Breast epithelium (tissue), 4 donors: ENCODE measurements at regions not wholly inside any gene's neighbourhood (a gene's known extent, or its start where the extent isn't known, plus 50 kb on each side); places are given as distances from the start of the nearest gene placed in this dataset.

Experiments
- DNase-seq, 2 donors: peaks; one replicate each; pipeline ENCODE4 v3.0.0-alpha.2; 2019; ENCODE audit warnings: low spot score in 2 of 2
- H3K27ac ChIP-seq, 2 donors: fragments of 200-600 bp; sonication (generic) in 1 of 2; one replicate each; pipeline ENCODE4 v1.5.1; 2016 to 2019; ENCODE audit warnings: mild to moderate bottlenecking in 1 of 2
- H3K27me3 ChIP-seq, 2 donors: fragments of 200-600 bp; sonication (generic) in 1 of 2; one replicate each; pipeline versions ENCODE4 v1.5.1 to v1.6.0; 2017 to 2019; ENCODE audit warnings: control low read depth in 1 of 2, mild to moderate bottlenecking in 1 of 2
- H3K36me3 ChIP-seq: fragments of 200-600 bp; one replicate; pipeline ENCODE4 v1.5.1; 2019
- H3K4me1 ChIP-seq, 2 donors: fragments of 200-600 bp; sonication (generic); one replicate each; pipeline ENCODE4 v1.5.1; 2016 to 2019; ENCODE audit warnings: control low read depth in 1 of 2
- H3K4me3 ChIP-seq, 3 donors: fragments of 200-600 bp; sonication (generic); 1 replicate in 2 of 3; 2 replicates in 1 of 3; pipeline ENCODE4 v1.5.1; 2016 to 2019; ENCODE audit warnings: mild to moderate bottlenecking in 3 of 3, moderate library complexity in 2 of 3
- H3K9me3 ChIP-seq, 2 donors: fragments of 200-600 bp; sonication (generic) in 1 of 2; one replicate each; pipeline ENCODE4 v1.5.1; 2016 to 2019; ENCODE audit warnings: control low read depth in 1 of 2
- POLR2A ChIP-seq: fragments of 450-650 bp; IDR thresholded peaks from one replicate; pipeline ENCODE4 v1.6.1; 2016; ENCODE audit warnings: antibody characterized with exemption, mild to moderate bottlenecking, moderate library complexity
- POLR2AphosphoS5 ChIP-seq, 3 donors: sonication (generic); formaldehyde crosslinking; IDR thresholded peaks; one replicate each; pipeline ENCODE4 v1.6.1; 2017; ENCODE audit warnings: antibody characterized with exemption in 3 of 3
- intact Hi-C: fragments of 100-400 bp; cut with DNase I; formaldehyde crosslinking; loops from one replicate; pipeline ENCODE4 v1.15.1; 2023; ENCODE audit warnings: low total_unique reads
- TF ChIP-seq, protein P1 (sequence below), 3 donors: fragments of 450-650 bp; IDR thresholded peaks; one replicate each; pipeline ENCODE4 v1.5.1; 2016 to 2017; ENCODE audit warnings: antibody characterized with exemption in 3 of 3, mild to moderate bottlenecking in 3 of 3, moderate library complexity in 3 of 3

DNA sequence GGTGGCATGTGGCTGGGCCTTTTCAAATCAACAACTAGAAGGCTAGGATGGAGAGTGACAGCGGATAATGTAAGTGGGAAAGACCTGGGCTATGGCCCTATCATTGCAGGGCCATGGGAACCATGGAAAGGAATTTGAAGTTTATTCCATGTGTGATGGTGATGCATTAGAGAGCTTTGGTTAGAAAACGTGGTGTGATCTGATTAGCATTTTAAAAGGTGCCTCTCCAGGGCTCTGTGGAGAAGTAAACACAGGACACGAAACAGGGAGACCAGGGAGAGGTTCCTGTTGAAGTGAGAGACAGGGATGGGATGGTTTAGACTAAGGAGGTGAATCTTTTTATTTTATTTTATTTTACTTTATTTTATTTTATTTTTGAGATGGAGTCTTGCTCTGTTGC lies 749.5 kb downstream of the GATA3 start:
- H3K27ac ChIP-seq: no peak overlapping the region
- H3K27me3 ChIP-seq: no peaks in the 10 kb centered on the region
- no peak overlapping the region for H3K4me3 ChIP-seq
- no peak for DNase-seq
- TF ChIP-seq POLR2A: no peak
- TF ChIP-seq POLR2AphosphoS5 (IDR thresholded peaks at IDR 0.05): no peak
- TF ChIP-seq, protein P1, sequence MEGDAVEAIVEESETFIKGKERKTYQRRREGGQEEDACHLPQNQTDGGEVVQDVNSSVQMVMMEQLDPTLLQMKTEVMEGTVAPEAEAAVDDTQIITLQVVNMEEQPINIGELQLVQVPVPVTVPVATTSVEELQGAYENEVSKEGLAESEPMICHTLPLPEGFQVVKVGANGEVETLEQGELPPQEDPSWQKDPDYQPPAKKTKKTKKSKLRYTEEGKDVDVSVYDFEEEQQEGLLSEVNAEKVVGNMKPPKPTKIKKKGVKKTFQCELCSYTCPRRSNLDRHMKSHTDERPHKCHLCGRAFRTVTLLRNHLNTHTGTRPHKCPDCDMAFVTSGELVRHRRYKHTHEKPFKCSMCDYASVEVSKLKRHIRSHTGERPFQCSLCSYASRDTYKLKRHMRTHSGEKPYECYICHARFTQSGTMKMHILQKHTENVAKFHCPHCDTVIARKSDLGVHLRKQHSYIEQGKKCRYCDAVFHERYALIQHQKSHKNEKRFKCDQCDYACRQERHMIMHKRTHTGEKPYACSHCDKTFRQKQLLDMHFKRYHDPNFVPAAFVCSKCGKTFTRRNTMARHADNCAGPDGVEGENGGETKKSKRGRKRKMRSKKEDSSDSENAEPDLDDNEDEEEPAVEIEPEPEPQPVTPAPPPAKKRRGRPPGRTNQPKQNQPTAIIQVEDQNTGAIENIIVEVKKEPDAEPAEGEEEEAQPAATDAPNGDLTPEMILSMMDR (IDR thresholded peaks at IDR 0.05): no peak
- no peaks in the 10 kb centered on the region for H3K4me1 ChIP-seq
- no peaks in the 10 kb centered on the region for H3K9me3 ChIP-seq
- intact Hi-C loops: no loop called here
- no peaks in the 10 kb centered on the region for H3K36me3 ChIP-seq

DNA sequence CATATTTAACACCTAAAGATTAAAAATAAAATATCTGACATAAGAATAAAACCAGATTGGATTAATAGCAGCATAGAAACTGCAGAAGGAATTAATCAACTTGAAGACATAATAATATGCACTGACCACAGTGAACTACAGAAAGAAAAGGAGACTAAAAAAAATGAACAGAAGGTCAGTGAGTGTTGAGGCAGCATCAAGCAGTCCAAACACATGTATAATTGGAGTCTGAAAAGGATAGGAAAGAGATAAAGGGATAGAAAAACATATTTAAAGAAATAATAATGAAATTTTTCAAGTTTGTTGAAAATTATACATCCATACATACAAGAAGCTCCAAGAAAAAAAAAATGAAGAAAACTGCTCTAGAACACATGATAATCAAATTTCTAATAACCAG lies 756.2 kb downstream of the GATA3 start:
- Histone ChIP-seq H3K36me3 (no peaks in the 10 kb centered on the region), H3K4me3 (no peak overlapping the region), H3K9me3 (peaks cover 0 to 6% of the 10 kb centered on the region in 2 donors), H3K4me1 (no peaks in the 10 kb centered on the region), H3K27ac (no peak overlapping the region), H3K27me3 (no peaks in the 10 kb centered on the region)
- no peak for DNase-seq
- intact Hi-C loops: no loop called here
- TF ChIP-seq POLR2AphosphoS5 (IDR thresholded peaks at IDR 0.05): no peak
- TF ChIP-seq POLR2A: no peak
- TF ChIP-seq, protein P1 (IDR thresholded peaks at IDR 0.05): no peak

DNA sequence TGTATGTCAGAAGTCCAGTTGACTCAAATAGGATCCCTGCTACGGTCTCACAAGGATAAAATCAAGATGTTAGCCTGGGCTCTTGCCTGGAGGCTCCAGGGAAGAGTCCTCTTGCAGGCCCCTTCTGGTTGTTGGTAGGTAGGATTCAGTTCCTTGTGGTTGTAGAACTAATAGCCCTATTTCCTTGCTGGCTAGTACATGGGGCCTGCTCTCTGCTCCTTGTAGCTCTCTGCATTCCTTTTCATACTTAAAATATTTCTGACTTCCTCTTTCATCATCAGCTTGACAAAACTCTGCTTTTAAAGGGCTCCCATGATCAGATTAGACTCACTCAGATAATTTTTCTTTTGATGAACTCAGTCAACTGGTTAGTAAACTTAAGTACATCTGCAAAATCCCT lies 756.7 kb downstream of the GATA3 start:
- H3K4me3 ChIP-seq: no peak overlapping the region
- DNase-seq: no peak
- peaks cover 0 to 6% of the 10 kb centered on the region in 2 donors for H3K9me3 ChIP-seq
- no peak overlapping the region for H3K27ac ChIP-seq
- TF ChIP-seq POLR2A (no peak), POLR2AphosphoS5 (IDR thresholded peaks at IDR 0.05) (no peak)
- H3K36me3 ChIP-seq: no peaks in the 10 kb centered on the region
- intact Hi-C loops: no loop called here
- no peaks in the 10 kb centered on the region for H3K4me1 ChIP-seq
- no peaks in the 10 kb centered on the region for H3K27me3 ChIP-seq

DNA sequence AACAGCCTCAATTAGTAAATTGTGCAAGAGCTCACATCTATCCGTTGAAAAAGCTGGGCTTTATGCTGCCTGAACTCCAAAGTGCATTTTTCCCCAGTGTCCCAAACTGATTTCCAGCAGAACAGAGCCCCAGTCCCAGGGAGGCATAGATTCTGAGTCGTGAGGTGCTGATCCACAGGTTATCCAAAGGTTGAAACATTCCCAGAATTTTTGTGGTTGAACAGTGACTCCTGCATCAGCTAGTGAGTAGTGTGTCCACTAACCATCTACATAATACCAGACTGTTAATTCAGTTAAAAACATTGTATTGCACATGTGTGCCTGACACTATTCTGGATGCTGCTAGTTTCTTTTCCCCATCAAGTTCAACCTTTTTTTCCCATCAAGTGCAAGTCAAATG lies 761.5 kb downstream of the GATA3 start:
- Histone ChIP-seq H3K9me3 (peaks cover 0 to 6% of the 10 kb centered on the region in 2 donors), H3K4me1 (no peaks in the 10 kb centered on the region), H3K27ac (no peak overlapping the region), H3K4me3 (no peak overlapping the region), H3K36me3 (no peaks in the 10 kb centered on the region), H3K27me3 (no peaks in the 10 kb centered on the region)
- intact Hi-C loops: no loop called here
- TF ChIP-seq POLR2AphosphoS5 (IDR thresholded peaks at IDR 0.05) (no peak), POLR2A (no peak)
- TF ChIP-seq, protein P1 (IDR thresholded peaks at IDR 0.05): no peak
- DNase-seq: no peak

DNA sequence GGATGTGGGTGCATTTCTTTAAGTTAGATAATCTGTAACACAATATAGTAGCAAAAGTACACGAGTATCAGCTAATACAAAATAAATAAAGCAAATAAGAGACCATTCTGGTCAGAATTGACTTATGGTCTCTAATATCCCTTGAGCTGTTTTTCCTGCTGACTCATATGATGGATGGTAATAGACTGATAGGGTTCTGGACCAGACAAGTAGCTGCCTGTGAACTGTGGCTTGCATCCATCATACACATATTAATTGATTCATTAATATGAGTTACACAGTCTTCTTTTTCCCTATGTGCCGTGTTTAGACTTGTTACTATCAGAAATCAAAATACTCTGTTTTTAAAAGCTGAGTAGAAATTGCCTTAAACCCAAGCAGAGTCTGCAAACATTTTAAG lies 762.8 kb downstream of the GATA3 start:
- H3K4me3 ChIP-seq: no peak overlapping the region
- DNase-seq: no peak
- TF ChIP-seq POLR2A (no peak), POLR2AphosphoS5 (IDR thresholded peaks at IDR 0.05) (no peak)
- TF ChIP-seq, protein P1 (IDR thresholded peaks at IDR 0.05): no peak
- H3K4me1 ChIP-seq: no peaks in the 10 kb centered on the region
- no peak overlapping the region for H3K27ac ChIP-seq
- intact Hi-C loops: no loop called here
- no peaks in the 10 kb centered on the region for H3K9me3 ChIP-seq
- no peaks in the 10 kb centered on the region for H3K36me3 ChIP-seq
- H3K27me3 ChIP-seq: no peaks in the 10 kb centered on the region

DNA sequence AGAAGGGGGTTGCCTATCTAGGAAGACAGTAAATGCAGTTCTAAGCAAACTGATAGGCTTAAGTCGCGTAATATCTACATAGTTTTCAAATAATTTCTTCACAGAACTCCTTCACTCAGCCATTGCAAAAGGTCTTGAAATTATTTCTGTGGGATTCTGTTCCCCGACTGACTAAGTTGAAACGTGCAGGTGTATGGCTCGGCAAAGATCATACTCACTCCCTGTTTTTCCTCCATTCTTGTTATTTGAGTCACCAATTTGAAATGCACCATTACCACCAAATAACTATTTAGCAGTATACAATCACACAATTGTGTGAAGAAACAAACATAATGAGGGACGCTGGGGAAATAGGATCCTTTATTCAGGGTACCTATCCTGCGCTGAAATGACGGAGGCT lies 771.1 kb downstream of the GATA3 start:
- Histone ChIP-seq H3K27me3 (no peaks in the 10 kb centered on the region), H3K36me3 (no peaks in the 10 kb centered on the region), H3K9me3 (no peaks in the 10 kb centered on the region), H3K27ac (no peak overlapping the region), H3K4me3 (no peak overlapping the region), H3K4me1 (no peaks in the 10 kb centered on the region)
- no peak for DNase-seq
- intact Hi-C loops: no loop called here
- TF ChIP-seq POLR2AphosphoS5 (IDR thresholded peaks at IDR 0.05): no peak
- TF ChIP-seq POLR2A: no peak
- TF ChIP-seq, protein P1 (IDR thresholded peaks at IDR 0.05): no peak
